GM19043 (cell line): ENCODE measurements at regions not wholly inside any gene's neighbourhood (a gene's known extent, or its start where the extent isn't known, plus 50 kb on each side); places are given as distances from the start of the nearest gene placed in this dataset.

Source experiments
- ATAC-seq: cut with Tn5 transposase; IDR thresholded peaks from one replicate; pipeline ENCODE4 v1.9.1; 2021; ENCODE audit warnings: low read depth; ENCODE audit not compliant: unreplicated experiment

DNA sequence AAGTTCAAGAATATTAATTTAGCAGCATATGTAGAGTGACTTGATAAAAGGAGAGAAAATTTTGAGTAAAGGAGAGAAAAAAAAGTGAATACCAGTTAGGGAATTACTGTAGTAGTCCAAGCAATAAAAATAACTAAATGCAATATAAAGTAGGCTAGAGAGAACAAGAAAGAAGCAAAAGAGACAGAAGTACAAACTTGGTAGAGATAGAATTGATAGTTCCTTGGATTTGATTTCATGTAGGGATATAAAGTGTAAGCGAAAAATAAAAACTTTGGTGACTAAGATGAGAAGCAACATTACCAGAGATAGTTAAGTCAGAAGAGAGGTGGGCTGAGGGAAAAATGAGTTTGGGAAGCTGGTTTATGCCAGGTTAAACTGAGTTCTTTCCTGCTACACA is 252.4 kb downstream of the SEC23A start:
- ATAC-seq = no peak

DNA sequence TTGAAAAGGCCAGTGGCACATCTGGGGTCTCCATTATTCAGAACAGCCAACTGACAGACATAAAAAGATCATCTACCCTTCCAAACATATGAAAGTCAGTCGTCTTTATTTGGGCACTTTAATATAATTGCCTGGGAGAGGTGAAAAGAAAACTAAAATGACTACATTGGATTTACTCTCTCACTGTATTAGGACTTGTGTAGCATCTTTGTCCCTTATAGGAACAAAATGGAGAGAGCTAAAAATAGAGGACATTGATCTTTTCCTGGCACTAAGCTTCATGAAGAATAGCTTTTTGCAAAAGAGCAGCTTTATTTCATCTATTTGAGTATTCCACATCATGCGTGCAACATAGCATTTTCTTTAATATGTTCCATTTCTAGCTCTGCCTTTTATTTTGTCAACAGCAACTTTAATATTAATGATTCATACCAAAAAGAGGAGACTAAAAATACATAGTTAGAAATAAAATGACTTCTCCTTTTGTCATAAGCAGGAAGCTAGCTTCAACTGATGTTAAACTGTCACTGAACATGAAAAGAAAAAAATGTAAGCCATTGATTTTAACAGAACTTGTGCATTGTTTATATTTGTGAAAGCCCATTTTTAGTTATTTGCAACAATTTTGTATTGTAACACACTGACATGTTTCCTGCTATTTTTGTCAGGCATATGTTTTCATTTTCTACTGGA is 254.6 kb downstream of the SEC23A start:
- no peak for ATAC-seq

DNA sequence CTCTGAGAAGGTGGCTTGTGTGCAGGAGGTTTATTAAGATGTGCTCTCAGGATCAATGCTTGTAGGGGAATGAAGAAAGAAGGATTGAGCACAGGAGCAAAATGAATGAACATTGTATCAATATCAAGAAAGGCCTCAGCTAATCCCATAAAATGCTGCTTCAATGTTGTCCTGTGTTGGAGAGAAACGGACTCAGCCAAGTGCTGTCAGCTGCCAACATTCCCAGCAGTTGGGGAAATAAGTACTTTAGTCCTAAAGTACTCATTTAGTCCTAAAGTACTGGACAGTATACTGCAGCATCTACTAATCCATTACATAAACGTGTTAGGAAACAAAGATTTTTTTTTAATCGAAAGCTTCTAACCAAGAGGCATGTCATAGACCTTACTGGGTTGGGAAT is 255.9 kb downstream of the SEC23A start:
- ATAC-seq = no peak

DNA sequence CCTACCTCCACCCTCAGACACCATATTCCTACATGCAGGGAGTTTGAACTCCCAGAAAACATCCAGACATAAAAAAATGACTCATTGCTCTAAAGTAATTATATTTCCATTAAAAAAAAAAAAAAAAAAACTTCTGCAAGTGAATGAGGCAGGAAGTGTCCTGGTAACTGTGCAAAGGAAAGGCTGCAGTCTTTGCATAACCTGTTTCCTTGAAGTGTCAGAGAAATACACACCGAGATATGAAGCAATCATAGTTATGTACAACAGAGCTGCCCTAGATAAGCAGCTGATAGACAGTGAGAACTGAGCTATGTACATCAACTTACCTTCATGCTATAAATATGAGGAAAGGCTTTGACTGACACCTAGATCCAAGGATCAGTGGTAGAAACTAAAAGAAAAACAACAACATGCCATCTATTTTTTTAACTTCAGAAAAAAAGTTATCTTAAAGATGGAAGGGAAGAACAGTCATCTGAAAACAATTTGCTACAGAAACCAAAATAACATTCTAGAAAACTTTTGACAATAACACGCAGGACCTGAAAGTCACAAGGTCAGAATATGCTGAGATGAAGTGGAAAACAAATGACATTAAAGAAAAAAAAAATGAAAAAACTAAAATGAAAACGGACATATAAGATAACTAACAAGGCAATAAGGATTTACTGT is 263.2 kb downstream of the SEC23A start:
- no peak for ATAC-seq

DNA sequence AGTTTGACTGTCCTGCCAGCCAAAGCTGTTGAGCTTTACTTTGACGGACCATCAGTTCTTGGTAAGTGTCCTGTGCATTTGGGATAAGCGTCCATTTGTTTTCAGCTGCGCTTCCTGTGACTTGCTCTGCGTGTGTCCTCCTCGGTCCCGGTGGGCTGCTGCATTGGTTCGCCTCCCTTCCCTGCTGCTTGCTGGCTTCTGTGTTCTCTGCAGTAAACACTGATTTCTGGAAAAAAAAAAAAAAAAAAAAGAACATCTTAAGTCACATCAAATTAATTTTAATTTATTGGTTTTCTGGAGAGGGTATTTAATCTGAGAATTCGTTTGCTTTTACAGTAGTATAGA is 264.1 kb downstream of the SEC23A start:
- ATAC-seq = no peak

DNA sequence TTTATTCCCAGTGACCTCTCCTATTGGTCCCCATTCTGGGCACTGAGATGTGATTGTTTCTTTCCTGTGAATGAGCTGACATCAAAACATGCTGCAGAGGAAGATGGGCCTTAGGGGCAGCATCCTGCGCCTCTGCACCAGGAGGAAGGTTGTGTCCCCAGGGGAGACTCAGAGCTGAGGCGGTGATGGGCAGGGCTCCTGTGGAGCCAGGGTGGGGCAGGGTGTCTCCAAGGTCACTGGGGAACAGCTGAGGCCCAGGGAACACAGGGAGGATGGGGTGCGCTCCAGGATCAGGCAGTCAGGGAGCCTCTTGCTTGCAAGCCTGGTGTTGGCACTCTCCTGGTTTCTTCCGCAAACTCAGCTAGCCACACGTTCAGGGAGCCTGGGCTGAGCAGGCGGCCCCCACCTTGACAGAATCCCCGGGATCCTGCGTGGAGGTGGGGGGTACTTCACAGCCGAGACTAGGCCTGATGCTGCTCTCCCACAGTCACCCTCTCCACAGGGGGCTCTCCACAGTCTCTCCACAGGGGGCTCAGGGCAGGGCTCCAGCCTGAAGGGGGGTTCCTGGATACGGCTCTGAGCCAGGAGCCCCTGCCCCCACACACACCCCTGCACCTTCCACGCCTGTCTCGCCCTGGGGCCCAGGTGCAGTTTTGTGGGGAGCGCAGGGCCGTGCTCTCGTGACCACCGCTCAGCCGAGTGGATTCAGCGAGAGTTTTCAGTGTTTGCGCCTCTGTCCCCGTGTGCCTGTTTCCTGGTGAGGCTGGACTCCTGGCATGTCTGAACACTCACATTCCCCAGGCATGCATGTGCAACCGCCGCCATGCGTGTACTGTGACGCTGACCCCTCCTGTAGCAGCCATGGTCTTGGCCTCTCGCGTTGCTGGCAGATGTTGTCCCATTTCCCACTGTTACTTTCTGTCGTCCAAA is 264.7 kb downstream of the SEC23A start:
- ATAC-seq = no peak

DNA sequence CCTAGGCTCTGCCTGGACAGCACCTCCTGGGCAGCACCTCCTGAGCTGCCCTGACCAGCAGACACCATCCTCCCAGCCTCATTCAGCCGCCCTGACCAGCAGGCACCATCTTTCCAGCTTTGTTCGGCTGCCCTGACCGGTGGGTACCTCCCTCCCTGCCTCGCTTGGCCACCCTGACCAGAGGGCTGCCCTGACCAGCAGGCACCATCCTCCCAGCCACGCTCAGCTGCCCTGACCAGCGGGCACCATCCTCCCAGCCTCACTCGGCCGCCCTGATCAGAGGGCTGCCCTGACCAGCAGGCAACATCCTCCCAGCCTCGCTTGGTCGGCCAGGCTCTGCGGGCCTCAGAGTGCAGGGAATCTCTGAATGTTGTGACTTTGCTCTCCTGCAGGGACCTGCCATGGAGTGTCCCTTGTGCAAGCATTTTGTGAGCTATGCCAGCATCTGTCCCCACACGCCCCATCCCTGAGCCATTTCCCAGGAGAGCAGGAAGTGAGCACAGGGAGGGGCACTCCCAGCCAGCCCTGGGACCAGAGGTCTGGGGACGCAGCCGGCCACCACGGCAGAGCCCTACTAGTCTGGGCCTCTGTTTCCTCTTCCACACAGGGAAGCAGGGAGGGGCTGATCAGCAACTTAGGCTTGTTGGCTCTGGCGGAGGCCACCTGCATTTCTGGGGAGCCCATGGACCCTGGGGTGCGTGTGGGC is 265.5 kb downstream of the SEC23A start:
- ATAC-seq = no peak

DNA sequence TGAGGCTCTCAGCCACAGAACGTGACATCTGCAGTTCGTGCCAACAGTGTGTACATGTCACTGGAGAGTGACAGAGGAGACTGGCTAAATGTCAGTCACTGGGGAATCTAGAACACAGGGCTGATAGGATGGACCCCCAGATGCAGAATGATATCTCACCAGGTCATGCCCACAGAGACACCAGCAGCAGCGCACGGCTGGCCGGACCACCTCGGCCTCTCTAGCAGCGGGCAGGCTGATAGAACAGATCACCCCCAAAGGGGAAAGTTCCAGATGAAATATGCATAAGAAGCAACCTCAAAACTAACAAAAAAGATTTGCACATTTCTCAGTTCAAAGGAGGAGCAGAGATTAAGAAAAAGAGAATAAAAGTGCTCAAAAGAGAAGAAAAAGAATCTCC is 266.5 kb downstream of the SEC23A start:
- no peak for ATAC-seq

DNA sequence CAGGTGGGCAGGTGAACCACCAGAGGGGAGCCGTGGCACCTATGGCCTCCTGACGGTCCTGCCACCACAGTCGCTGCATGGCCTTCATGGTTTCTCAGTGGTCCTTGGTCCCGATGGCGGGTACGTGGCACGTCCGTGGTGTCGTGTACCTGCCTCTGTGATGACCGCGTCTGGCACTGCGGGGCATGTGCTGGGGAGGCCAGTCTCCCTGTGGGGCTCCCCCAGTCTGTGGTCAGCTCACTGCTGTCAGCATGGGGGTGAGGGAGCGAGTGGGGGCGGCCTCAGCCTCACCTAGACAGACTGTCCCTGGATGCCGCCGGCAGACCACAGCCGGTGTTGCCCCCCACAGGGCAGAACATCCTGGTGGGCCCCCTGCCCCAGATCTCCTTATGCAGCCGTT is 267.2 kb downstream of the SEC23A start:
- ATAC-seq = no peak

DNA sequence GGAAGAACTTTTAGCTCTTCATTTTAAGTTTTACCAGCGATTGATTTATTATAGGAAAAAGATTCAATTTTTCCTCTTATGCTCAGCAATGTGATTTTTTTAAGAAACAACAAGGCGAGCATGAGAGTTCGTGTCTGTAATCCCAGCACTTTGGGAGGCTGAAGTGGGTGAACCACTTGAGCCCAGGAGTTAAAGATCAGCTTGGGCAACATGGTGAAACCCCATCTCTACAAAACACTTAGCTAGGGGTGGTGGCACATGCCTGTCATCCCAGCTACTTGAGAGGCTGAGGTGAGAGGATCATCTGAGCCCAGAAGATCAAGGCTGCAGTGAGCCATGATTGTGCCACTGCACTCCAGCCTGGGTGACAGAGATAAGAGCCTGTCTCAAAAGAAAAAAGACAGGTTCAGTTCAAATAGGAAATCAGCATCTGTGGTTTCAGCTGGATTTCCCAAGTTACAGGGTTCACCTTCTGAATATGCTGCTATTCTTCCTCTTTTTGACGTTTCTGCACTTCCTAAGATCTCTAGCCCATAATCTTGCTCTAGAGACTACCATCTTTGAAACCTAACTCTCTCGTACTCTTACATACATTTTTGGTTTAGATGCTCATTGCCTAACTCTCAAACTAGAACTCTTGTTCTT is 274.7 kb downstream of the SEC23A start:
- no peak for ATAC-seq

DNA sequence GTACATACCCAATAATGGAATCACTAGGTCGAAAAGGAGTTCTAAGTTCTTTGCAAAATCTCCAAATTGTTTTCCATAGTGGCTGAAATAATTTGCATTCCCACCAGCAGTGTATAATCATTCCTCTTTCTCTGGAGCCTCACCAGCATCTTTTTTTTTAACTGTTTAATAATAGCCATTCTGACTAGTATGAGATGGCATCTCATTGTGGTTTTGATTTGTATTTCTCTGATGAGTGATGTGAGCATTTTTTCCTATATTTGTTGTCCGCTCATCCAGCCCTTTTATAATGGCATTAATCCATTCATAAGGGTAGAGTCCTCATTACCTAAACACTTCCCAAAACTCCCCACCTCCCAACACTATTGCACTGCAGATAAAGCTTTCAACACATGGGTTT is 278.3 kb downstream of the SEC23A start:
- no peak for ATAC-seq

DNA sequence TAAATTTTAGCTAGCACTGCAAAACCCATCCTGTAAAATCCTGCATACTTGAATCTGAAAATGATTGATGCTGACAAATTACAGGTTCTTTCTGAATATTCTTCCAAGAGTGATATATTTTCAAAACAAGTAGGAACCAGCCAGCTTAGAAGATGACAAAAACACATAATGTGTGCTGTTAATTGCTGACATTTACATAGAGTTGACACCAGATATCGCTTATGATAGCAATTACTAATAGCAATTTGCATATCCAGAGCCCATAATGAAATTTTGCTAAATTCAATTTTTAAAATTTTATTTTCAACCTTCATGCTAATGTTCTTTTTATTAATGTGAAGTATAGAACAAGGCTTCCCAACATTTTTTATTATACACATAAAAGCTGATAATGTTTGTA is 284.5 kb downstream of the SEC23A start:
- ATAC-seq = no peak

DNA sequence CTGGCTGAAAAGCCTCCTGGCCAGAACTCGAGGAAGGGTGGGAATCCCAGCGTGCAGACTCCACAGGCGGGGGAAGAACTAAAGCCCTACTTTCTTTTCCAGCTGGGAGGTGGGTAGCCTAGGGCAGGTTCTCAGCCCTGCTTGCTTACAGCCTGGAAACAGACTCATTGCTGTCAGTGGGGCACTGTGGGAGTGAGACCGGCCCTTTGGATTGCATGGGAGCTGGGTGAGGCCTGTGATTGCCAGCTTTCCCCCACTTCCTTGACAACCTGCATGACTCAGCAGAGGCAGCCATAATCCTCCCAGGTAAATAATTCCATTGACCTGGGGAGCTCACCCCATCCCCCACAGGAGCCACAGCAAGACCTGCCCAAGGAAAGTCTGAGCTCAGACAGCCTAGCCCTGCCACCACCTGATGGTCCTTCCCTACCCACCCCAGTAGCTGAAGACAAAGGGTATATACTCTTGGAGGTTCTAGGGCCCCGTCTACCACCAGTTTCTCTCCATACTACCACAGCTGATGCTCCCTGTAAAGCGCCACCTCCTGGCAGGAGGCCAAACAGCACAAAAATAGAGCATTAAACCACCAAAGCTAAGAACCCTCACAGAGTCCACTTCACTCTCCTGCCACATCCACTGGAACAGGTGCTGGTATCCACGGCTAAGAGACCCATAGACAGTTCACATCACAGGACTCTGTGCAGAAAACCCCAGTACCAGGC is 294.1 kb downstream of the SEC23A start:
- no peak for ATAC-seq

DNA sequence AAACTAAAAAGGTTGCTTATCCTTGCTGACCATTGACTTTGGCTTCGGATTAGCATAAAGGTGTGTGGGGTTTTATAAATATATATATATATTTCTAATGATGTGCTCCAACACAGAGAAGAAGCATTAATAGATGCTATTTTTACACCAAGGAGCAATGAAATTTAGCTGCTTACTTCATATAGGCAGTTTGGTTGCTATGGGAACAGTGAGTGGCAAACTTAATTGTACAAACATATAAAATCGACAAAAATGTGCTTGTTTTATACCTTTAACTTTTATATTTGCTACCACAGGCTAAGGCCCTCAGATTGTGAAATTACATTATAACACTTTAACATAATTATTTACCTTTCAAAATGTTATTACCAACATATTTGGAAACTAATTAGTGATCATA is 303.4 kb downstream of the SEC23A start:
- no peak for ATAC-seq

DNA sequence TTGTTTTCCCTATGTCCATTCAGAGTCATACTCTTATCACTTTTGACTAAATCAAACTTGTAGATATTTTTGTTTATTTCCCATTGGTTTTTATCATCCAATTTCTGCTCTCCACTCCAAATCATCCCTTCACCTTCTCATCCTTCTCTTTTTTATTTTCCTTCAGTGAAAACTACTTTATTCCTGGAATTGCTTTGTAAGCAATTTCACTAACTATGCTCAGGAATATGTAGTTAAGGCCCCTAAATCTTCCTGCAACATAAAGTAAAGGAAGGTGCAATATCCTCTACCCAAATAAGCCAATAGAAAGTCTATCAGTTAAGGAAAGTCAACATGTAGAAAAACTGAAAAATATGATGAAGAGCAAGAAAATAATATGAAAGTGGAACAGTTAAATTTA is 308.4 kb downstream of the SEC23A start:
- no peak for ATAC-seq

DNA sequence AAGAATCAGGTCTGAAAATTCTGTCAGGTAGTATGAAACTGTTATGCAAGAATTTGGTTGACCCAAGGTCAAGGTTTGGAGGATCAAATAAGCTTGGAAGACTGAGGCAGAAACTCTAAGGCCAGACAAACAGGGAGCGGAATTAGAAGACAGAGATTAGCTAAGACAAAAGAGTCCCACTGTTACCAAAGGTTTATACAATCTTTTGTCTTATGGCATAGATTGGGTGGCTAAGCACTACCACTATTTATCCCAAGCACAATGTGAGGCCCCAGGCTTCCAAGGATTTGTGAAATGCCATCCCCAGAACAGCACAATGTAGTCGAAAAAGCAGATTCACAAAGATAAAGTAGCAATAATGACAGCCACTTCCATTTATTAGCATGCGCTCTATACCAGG is 311.2 kb downstream of the SEC23A start:
- ATAC-seq = no peak

DNA sequence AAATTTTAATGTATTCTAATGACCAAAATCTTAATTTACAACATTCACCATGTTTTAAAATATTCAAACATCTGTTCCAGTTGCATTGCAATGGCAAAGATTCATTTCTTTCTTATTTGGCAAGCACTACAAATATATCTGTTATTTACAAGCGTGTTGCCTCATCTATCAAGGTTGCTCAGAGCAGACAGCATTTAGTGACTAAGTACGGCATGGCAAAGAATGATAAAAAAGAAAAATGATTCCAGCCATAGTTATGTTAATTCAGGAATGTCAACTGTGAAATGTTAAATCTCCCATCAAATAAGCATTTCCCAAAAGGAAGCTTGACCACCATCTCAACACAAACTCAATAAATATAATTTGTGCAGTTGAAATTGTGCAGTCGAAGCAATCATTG is 312.1 kb downstream of the SEC23A start:
- no peak for ATAC-seq

DNA sequence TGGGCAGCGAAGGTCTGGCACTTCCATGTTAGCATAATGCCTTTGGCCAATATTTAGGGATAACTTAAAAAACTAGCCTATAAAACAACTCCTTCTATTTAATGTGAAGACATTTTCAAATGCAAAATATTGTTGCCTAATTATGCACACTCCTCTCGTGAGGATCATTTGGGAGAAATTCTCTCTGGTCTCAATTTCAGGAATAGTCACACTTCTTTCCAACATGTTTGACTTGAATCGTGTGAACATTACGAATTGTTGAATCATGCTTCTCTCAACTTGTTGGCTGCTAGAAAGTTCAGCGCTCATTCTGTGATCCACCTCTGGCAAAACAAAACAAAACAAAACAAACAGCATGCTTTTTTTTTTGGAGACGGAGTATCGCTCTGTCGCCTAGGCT is 313.2 kb downstream of the SEC23A start:
- ATAC-seq = no peak

DNA sequence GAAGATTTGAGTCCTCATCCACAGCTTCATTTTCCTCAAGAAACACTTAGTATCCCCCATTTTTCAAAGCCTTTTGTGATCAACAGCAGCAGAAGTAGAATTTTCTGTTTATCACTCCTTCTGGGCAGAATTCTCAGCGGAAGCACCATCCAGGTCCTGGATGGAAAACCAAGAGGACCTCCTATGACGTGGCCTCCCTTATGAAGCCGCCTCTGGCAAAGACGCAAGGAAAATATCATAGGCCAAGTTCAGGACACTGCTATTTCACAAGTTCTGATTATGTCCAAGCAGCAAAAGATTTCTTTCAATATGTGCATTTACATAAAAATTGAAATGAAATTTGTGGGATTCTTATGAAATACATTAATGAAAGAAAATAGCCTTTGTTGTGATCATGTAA is 315.0 kb downstream of the SEC23A start:
- no peak for ATAC-seq

DNA sequence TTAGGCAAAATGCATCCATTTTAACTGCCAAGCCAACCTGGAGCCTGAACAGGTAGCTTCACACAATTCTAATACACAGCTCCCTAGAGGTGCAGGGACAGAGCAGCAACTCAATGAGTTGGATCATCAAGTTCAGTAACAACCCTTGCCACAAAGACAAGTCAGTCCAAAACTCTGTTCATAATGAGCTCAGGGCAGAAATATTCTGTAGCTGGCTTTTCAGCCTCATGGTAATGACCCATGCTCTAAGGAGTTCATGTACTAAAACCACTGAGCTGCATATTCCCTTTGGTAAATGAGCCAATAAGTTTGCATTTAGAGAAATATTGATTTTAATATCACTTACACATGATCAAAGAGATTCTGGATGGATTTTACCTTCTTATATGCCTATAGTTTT is 316.1 kb downstream of the SEC23A start:
- ATAC-seq = no peak
